OCI-LY3 (cell line): ENCODE measurements at regions not wholly inside any gene's neighbourhood (a gene's known extent, or its start where the extent isn't known, plus 50 kb on each side); places are given as distances from the start of the nearest gene placed in this dataset.

Experiments
- H2AFZ ChIP-seq: fragments of 200-600, 300-600 bp; shearing (Covaris generic); 2 replicates; pipeline ENCODE4 v1.6.0; 2014; ENCODE audit warnings: antibody characterized with exemption, low read depth, low read length
- H3K27ac ChIP-seq: fragments of 200-600, 300-600 bp; sonication (generic); 2 replicates; pipeline ENCODE4 v1.5.1; 2014; ENCODE audit warnings: mild to moderate bottlenecking, low read length, moderate library complexity, mixed read lengths
- H3K27me3 ChIP-seq: fragments of 200-600, 300-600 bp; sonication (generic); 2 replicates; pipeline ENCODE4 v1.6.1; 2014; ENCODE audit warnings: low read depth, low read length, mixed read lengths
- H3K36me3 ChIP-seq: fragments of 200-600, 300-600 bp; sonication (generic); replicated peaks from 2 replicates; pipeline ENCODE3; 2014; ENCODE audit warnings: low read depth, low read length, mixed read lengths
- H3K4me1 ChIP-seq: fragments of 300-600, 200-600 bp; sonication (generic); 2 replicates; pipeline ENCODE4 v1.6.1; 2014; ENCODE audit warnings: low read length, mixed read lengths
- H3K4me2 ChIP-seq: fragments of 200-600, 300-600 bp; sonication (generic); 2 replicates; pipeline ENCODE4 v1.6.1; 2014; ENCODE audit warnings: low read length, mixed read lengths
- H3K4me3 ChIP-seq: fragments of 300-600, 200-600 bp; sonication (generic); 2 replicates; pipeline ENCODE4 v1.5.1; 2014; ENCODE audit warnings: antibody characterized with exemption, mild to moderate bottlenecking, low read length, moderate library complexity
- H3K79me2 ChIP-seq: fragments of 300-600, 200-600 bp; shearing (Covaris generic); 2 replicates; pipeline ENCODE4 v1.6.1; 2014; ENCODE audit warnings: mild to moderate bottlenecking, low read length, mixed read lengths
- H3K9ac ChIP-seq: fragments of 300-600, 200-600 bp; shearing (Covaris generic); 2 replicates; pipeline ENCODE4 v1.6.0; 2014; ENCODE audit warnings: mild to moderate bottlenecking, low read length, moderate library complexity
- H3K9me3 ChIP-seq: fragments of 200-600, 300-600 bp; shearing (Covaris generic); 2 replicates; pipeline ENCODE4 v1.6.1; 2014; ENCODE audit warnings: low read length, mixed read lengths; ENCODE audit not compliant: insufficient read depth
- H4K20me1 ChIP-seq: fragments of 200-600, 300-600 bp; sonication (generic); 2 replicates; pipeline ENCODE4 v1.6.1; 2016; ENCODE audit warnings: low read length, mixed read lengths; ENCODE audit not compliant: insufficient read depth
- CTCF ChIP-seq: fragments of 200-600, 300-600 bp; sonication (generic); IDR thresholded peaks from 2 replicates; pipeline ENCODE4 v1.5.1; 2014; ENCODE audit warnings: antibody characterized with exemption, low read length, low read depth
- EZH2phosphoT487 ChIP-seq: fragments of 200-600 bp; shearing (Covaris generic); IDR thresholded peaks from 2 replicates; pipeline ENCODE4 v1.6.1; 2018; ENCODE audit warnings: antibody characterized with exemption, mixed run types, low read depth

GRCh38 chr1:47703981-47704596, 266.2 kb downstream of the FOXD2 start:
- no peaks in the 10 kb centered on the region for H3K36me3 ChIP-seq

GRCh38 chr1:47705517-47706130, 267.8 kb downstream of the FOXD2 start:
- TF ChIP-seq CTCF = no peak
- Histone ChIP-seq H2AFZ (no peak overlapping the region), H3K4me2 (no peak overlapping the region), H3K4me3 (no peak overlapping the region), H3K27ac (no peak overlapping the region), H4K20me1 (no peaks in the 10 kb centered on the region), H3K9me3 (no peaks in the 10 kb centered on the region), H3K4me1 (no peaks in the 10 kb centered on the region), H3K36me3 (no peaks in the 10 kb centered on the region), H3K27me3 (no peaks in the 10 kb centered on the region), H3K79me2 (no peaks in the 10 kb centered on the region), H3K9ac (no peak overlapping the region)

More at GRCh38 chr1:47703981-47704596, 266.2 kb downstream of the FOXD2 start:
- H3K27ac ChIP-seq = no peak overlapping the region
- H3K4me1 ChIP-seq = no peaks in the 10 kb centered on the region
- no peak overlapping the region for H3K9ac ChIP-seq
- H3K4me2 ChIP-seq = no peak overlapping the region
- no peaks in the 10 kb centered on the region for H4K20me1 ChIP-seq
- no peaks in the 10 kb centered on the region for H3K27me3 ChIP-seq
- H3K79me2 ChIP-seq = no peaks in the 10 kb centered on the region
- no peak overlapping the region for H3K4me3 ChIP-seq
- H3K9me3 ChIP-seq = no peaks in the 10 kb centered on the region
- H2AFZ ChIP-seq = no peak overlapping the region
- TF ChIP-seq EZH2phosphoT487 = no peak
- peak; percentile 26 for TF ChIP-seq CTCF

GRCh38 chr1:47707503-47707902, 269.7 kb downstream of the FOXD2 start:
- peaks cover 3% of the 10 kb centered on the region; the same call in 1 of the 2 replicates for H3K4me1 ChIP-seq
- H3K4me3 ChIP-seq = no peak overlapping the region
- peaks cover 10% of the 10 kb centered on the region; the same call in 1 of the 2 replicates for H3K27me3 ChIP-seq
- no peaks in the 10 kb centered on the region for H3K79me2 ChIP-seq
- H4K20me1 ChIP-seq = no peaks in the 10 kb centered on the region
- H3K4me2 ChIP-seq = no peak overlapping the region
- no peak overlapping the region for H2AFZ ChIP-seq
- no peaks in the 10 kb centered on the region for H3K9me3 ChIP-seq
- H3K36me3 ChIP-seq = no peaks in the 10 kb centered on the region
- H3K9ac ChIP-seq = no peak overlapping the region
- H3K27ac ChIP-seq = no peak overlapping the region
- no peak for TF ChIP-seq CTCF
- TF ChIP-seq EZH2phosphoT487 = no peak

GRCh38 chr1:47708019-47708535, 270.2 kb downstream of the FOXD2 start:
- Histone ChIP-seq H3K79me2 (no peaks in the 10 kb centered on the region), H2AFZ (no peak overlapping the region), H3K4me1 (peaks cover 3% of the 10 kb centered on the region; the same call in 1 of the 2 replicates), H3K4me2 (no peak overlapping the region), H3K27ac (no peak overlapping the region), H3K27me3 (peaks cover 10% of the 10 kb centered on the region; the same call in 1 of the 2 replicates), H3K9ac (no peak overlapping the region), H3K9me3 (no peaks in the 10 kb centered on the region), H4K20me1 (no peaks in the 10 kb centered on the region), H3K4me3 (no peak overlapping the region), H3K36me3 (no peaks in the 10 kb centered on the region)
- TF ChIP-seq EZH2phosphoT487 (no peak), CTCF (no peak)
